ENCODE measurements at regions not wholly inside any gene's neighbourhood (a gene's known extent, or its start where the extent isn't known, plus 50 kb on each side); places are given as distances from the start of the nearest gene placed in this dataset.

DNA sequence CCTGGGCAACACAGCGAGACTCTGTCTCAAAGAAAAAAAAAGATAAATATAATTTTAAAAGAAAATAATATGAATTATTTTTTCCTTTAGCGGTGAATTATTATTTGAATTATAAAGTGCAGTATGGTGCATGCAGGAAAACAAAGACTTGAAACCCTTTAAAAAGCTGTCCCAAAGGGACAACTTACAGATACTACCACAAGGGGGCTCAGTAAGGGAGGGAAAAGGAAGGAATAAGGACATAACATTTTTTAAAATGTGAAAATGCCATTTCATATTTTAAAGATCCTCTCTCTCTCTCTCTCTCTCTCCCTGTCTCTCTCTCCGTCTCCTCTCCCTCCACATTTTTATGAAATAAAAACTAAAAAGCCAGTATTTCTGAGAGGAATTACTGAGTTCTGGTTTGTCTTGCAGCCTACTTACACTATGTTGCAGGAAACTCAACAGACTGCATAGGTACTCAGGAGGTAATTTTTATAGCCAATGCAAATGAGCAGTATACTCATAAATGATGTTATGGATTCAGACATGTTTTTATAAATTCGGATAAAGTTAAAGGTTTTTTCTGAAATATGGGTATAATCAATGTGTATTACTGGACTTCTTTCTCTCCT lies 455.0 kb upstream of the GJE1 start:
- peak; percentile 3 to 9 for DNase-seq

DNA sequence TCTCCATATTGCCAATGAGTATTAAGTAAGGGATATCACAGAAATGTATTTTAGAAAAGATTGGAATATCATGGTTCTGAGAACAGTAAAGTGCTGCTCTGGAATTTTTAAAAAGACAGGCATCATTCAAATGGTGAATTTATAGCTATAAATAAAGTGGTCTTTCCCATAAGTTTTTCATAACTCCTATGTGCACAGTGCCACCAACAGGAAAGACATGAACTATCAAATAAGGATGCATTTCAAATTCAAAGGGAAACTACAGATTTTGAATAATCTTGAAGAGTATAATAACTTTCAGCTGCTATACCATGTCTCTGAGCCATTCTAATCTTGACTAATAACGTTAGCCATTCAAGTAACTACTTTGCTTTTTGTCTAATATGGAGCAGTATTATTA lies 456.8 kb upstream of the GJE1 start:
- no peak for DNase-seq

DNA sequence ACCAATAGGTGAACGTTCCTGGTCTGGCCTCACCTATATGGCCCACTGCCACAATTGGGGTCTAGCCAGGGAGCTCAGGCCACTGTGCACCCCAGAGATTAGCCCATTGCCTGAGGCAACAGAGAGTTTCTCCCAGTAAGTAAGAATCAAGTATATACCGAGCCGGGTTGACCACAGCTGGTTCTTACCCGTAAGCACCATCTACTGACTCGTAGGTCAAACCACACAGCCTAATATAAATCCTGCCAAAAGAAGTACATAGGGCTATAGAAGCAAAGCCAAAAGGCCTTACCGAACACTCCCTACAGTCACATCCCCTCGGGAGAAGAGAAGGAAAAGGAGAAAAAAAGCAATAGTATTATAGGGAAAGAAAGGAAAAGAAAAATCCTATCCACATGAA lies 463.6 kb upstream of the GJE1 start:
- DNase-seq = no peak

- no peak for DNase-seq
Observed at GRCh38 chr6:141667580-141668309, 465.0 kb upstream of the GJE1 start.

GRCh38 chr6:141666187-141666586 lies 466.5 kb upstream of the GJE1 start:
- DNase-seq = no peak

GRCh38 chr6:141664744-141665143 lies 468.0 kb upstream of the GJE1 start:
- DNase-seq = no peak

DNA sequence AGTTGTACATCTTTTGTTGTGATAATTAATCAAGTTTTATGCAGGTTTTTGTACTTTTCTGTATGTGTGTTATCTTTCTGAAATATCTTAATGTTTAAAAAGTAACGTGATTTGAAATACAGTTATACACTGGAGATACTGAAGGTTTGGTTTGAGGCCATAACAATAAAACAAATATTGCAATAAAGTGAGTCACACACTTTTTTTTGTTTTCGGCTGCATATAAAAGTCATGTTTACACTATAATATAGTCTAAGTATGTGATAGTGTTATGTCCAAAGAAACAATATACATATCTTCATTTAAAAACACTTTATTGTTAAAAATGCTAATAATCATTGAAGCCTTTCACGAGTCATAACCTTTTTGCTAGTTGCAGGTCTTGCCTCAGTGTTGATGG lies 473.1 kb upstream of the GJE1 start:
- no peak for DNase-seq

GRCh38 chr6:141658696-141659095 lies 474.0 kb upstream of the GJE1 start:
- DNase-seq = no peak

GRCh38 chr6:141657812-141658211 lies 474.9 kb upstream of the GJE1 start:
- DNase-seq = no peak

GRCh38 chr6:141653590-141653989 lies 479.1 kb upstream of the GJE1 start:
- no peak for DNase-seq

- DNase-seq = no peak
Observed at GRCh38 chr6:141641951-141642350, 490.8 kb upstream of the GJE1 start.

GRCh38 chr6:141641406-141641805 lies 491.3 kb upstream of the GJE1 start:
- DNase-seq = no peak

DNA sequence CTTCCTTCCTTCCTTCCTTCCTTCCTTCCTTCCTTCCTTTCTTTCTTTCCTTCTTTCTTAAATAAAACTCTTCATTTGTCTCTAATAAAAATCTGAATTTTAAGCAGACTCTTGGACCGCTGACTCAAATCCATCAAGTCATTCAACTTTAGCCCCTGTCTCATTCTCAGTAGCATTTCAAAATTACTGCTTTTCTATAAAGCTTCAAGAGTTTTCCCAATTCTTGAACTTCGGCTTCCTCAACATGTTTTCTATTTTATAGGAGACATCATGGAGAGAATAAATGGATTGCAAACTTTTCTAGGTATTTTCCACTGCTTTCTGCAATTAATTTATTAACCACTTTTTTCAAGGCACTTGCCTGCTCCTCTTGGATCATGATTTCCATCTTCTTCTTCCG lies 497.1 kb upstream of the GJE1 start:
- no peak for DNase-seq

GRCh38 chr6:141634269-141634668 lies 498.5 kb upstream of the GJE1 start:
- DNase-seq = no peak

GRCh38 chr6:141624301-141624700 lies 508.4 kb upstream of the GJE1 start:
- no peak for DNase-seq

DNA sequence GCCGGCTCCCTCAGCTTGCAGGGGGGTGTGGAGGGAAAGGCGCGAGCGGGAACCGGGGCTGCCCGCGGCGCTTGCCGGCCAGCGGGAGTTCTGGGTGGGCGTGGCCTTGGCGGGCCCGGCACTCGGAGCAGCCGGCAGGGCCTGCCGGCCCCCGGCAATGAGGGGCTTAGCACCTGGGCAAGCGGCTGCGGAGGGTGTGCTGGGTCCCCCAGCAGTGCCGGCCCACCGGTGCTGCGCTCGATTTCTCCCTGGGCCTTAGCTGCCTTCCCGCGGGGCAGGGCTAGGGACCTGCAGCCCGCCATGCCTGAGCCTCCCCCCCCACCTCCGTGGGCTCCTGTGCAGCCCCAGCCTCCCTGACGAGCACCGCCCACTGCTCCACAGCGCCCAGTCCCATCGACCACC lies 514.5 kb upstream of the GJE1 start:
- no peak for DNase-seq

- no peak for DNase-seq
Observed at GRCh38 chr6:141610741-141611140, 522.0 kb upstream of the GJE1 start.

GRCh38 chr6:141607956-141608355 lies 524.8 kb upstream of the GJE1 start:
- DNase-seq = no peak

GRCh38 chr6:141598487-141598886 lies 534.2 kb upstream of the GJE1 start:
- no peak for DNase-seq

GRCh38 chr6:141594874-141595273 lies 537.9 kb upstream of the GJE1 start:
- no peak for DNase-seq

GRCh38 chr6:141593311-141593710 lies 539.4 kb upstream of the GJE1 start:
- no peak for DNase-seq

GRCh38 chr6:141587482-141588266 lies 545.1 kb upstream of the GJE1 start:
- DNase-seq = no peak

GRCh38 chr6:141580988-141581552 lies 551.7 kb upstream of the GJE1 start:
- no peak for DNase-seq
